H4 (cell line): ENCODE measurements at regions not wholly inside any gene's neighbourhood (a gene's known extent, or its start where the extent isn't known, plus 50 kb on each side); places are given as distances from the start of the nearest gene placed in this dataset.

Experiments used
- DNase-seq: peaks from one replicate; pipeline ENCODE4 v3.0.0-alpha.2; 2015; ENCODE audit warnings: low spot score

- DNase-seq, result peak; percentile 69
Observed at GRCh38 chr9:114733816-114734215, 51.8 kb upstream of the TEX48 start.

- no peak for DNase-seq
Observed at GRCh38 chr9:114732823-114733222, 50.8 kb upstream of the TEX48 start.
